HCT116 (cell line): ENCODE measurements at regions not wholly inside any gene's neighbourhood (a gene's known extent, or its start where the extent isn't known, plus 50 kb on each side); places are given as distances from the start of the nearest gene placed in this dataset.

Experiments
- EGR1 ChIP-seq: IDR thresholded peaks from 2 replicates; pipeline ENCODE4 v1.6.1; 2012; ENCODE audit warnings: low read depth
- EZH2 ChIP-seq: fragments of 200-600 bp; sonication (generic); IDR thresholded peaks from 2 replicates; pipeline ENCODE4 v1.6.1; 2017; ENCODE audit warnings: antibody characterized with exemption, mixed run types
- EZH2phosphoT487 ChIP-seq: fragments of 200-600 bp; IDR thresholded peaks from 2 replicates; pipeline ENCODE4 v1.6.1; 2018; ENCODE audit warnings: antibody characterized with exemption, borderline replicate concordance
- POLR2A ChIP-seq: IDR thresholded peaks from 2 replicates; pipeline ENCODE4 v1.7.0; 2011; ENCODE audit warnings: borderline replicate concordance; ENCODE audit not compliant: insufficient read depth, insufficient read length; ENCODE audit errors: extremely low read depth
- POLR2AphosphoS5 ChIP-seq: IDR thresholded peaks from 2 replicates; pipeline ENCODE4 v1.6.1; 2011; ENCODE audit warnings: mild to moderate bottlenecking, low read depth, low read length, moderate library complexity
- RAD21 ChIP-seq: IDR thresholded peaks from 2 replicates; pipeline ENCODE4 v1.6.1; 2012; ENCODE audit warnings: low read depth, mild to moderate bottlenecking
- SP1 ChIP-seq: IDR thresholded peaks from 2 replicates; pipeline ENCODE4 v1.6.1; 2012; ENCODE audit warnings: low read depth
- SRF ChIP-seq: IDR thresholded peaks from 2 replicates; pipeline ENCODE4 v1.6.1; 2012; ENCODE audit warnings: low read depth
- YY1 ChIP-seq: IDR thresholded peaks from 2 replicates; pipeline ENCODE4 v1.6.1; 2011; ENCODE audit warnings: low read length, low read depth, moderate library complexity, mild to moderate bottlenecking; ENCODE audit not compliant: insufficient replicate concordance; ENCODE audit errors: extremely low read depth
- TF ChIP-seq, protein P1 (sequence below): IDR thresholded peaks from 2 replicates; pipeline ENCODE4 v1.6.1; 2012
- TF ChIP-seq, protein P2 (sequence below): IDR thresholded peaks from 2 replicates; pipeline ENCODE4 v1.6.1; 2012; ENCODE audit warnings: low read depth
- TF ChIP-seq, protein P3 (sequence below), 3 experiments: fragments of 200-600 bp in 1 of 3; sonication (generic) in 1 of 3; IDR thresholded peaks in 2 of 3; conservative IDR thresholded peaks in 1 of 3; 2 replicates each; pipeline ENCODE4 v1.5.1; 2012 to 2017; ENCODE audit warnings: low read depth in 2 of 3, low read length in 2 of 3, antibody characterized with exemption in 1 of 3, borderline replicate concordance in 1 of 3, control low read depth in 1 of 3, mild to moderate bottlenecking in 1 of 3, mixed read lengths in 1 of 3, mixed run types in 1 of 3, moderate library complexity in 1 of 3; ENCODE audit not compliant: insufficient read depth in 1 of 3
- TF ChIP-seq, protein P4 (sequence below): IDR thresholded peaks from 2 replicates; pipeline ENCODE4 v1.6.1; 2011; ENCODE audit warnings: mild to moderate bottlenecking, low read length, moderate library complexity; ENCODE audit not compliant: insufficient replicate concordance; ENCODE audit errors: extremely low read depth

DNA sequence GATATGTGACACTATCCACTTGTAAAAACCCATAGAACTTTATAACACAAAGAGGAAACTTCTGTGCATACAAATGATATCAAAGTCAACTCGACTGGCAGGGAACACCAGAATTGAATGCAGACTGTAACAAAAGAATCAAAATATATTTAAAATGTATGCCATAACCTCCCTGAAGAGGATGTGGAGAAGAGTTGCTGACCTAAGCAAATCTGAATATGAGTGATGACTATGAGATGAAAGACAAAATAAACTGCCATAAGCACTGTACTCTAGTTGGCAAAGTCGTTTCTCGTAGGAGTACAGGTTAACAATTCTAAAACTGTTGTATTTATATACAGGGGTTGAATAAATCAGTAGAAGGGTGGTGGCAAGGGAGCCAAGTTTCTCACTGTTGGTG is 482.1 kb downstream of the OCA2 start:
- TF ChIP-seq, protein P1, sequence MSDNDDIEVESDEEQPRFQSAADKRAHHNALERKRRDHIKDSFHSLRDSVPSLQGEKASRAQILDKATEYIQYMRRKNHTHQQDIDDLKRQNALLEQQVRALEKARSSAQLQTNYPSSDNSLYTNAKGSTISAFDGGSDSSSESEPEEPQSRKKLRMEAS, result no peak
- TF ChIP-seq YY1 (no peak), EZH2 (no peak), POLR2A (no peak), EZH2phosphoT487 (no peak), RAD21 (no peak), SP1 (no peak), POLR2AphosphoS5 (no peak), SRF (no peak), EGR1 (no peak)
- TF ChIP-seq, protein P2, sequence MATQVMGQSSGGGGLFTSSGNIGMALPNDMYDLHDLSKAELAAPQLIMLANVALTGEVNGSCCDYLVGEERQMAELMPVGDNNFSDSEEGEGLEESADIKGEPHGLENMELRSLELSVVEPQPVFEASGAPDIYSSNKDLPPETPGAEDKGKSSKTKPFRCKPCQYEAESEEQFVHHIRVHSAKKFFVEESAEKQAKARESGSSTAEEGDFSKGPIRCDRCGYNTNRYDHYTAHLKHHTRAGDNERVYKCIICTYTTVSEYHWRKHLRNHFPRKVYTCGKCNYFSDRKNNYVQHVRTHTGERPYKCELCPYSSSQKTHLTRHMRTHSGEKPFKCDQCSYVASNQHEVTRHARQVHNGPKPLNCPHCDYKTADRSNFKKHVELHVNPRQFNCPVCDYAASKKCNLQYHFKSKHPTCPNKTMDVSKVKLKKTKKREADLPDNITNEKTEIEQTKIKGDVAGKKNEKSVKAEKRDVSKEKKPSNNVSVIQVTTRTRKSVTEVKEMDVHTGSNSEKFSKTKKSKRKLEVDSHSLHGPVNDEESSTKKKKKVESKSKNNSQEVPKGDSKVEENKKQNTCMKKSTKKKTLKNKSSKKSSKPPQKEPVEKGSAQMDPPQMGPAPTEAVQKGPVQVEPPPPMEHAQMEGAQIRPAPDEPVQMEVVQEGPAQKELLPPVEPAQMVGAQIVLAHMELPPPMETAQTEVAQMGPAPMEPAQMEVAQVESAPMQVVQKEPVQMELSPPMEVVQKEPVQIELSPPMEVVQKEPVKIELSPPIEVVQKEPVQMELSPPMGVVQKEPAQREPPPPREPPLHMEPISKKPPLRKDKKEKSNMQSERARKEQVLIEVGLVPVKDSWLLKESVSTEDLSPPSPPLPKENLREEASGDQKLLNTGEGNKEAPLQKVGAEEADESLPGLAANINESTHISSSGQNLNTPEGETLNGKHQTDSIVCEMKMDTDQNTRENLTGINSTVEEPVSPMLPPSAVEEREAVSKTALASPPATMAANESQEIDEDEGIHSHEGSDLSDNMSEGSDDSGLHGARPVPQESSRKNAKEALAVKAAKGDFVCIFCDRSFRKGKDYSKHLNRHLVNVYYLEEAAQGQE, result no peak
- TF ChIP-seq, protein P3, sequence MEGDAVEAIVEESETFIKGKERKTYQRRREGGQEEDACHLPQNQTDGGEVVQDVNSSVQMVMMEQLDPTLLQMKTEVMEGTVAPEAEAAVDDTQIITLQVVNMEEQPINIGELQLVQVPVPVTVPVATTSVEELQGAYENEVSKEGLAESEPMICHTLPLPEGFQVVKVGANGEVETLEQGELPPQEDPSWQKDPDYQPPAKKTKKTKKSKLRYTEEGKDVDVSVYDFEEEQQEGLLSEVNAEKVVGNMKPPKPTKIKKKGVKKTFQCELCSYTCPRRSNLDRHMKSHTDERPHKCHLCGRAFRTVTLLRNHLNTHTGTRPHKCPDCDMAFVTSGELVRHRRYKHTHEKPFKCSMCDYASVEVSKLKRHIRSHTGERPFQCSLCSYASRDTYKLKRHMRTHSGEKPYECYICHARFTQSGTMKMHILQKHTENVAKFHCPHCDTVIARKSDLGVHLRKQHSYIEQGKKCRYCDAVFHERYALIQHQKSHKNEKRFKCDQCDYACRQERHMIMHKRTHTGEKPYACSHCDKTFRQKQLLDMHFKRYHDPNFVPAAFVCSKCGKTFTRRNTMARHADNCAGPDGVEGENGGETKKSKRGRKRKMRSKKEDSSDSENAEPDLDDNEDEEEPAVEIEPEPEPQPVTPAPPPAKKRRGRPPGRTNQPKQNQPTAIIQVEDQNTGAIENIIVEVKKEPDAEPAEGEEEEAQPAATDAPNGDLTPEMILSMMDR (IDR thresholded peaks at IDR 0.05 in 2 of 3, conservative IDR thresholded peaks at IDR 0.05 in 1 of 3; ENCODE audit: borderline replicate concordance in 1 of 3, insufficient read depth in 1 of 3, low read depth in 2 of 3, low read length in 2 of 3), result no peak
- TF ChIP-seq, protein P4, sequence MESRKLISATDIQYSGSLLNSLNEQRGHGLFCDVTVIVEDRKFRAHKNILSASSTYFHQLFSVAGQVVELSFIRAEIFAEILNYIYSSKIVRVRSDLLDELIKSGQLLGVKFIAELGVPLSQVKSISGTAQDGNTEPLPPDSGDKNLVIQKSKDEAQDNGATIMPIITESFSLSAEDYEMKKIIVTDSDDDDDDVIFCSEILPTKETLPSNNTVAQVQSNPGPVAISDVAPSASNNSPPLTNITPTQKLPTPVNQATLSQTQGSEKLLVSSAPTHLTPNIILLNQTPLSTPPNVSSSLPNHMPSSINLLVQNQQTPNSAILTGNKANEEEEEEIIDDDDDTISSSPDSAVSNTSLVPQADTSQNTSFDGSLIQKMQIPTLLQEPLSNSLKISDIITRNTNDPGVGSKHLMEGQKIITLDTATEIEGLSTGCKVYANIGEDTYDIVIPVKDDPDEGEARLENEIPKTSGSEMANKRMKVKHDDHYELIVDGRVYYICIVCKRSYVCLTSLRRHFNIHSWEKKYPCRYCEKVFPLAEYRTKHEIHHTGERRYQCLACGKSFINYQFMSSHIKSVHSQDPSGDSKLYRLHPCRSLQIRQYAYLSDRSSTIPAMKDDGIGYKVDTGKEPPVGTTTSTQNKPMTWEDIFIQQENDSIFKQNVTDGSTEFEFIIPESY, result no peak
